HG02759 (cell line): ENCODE measurements at regions not wholly inside any gene's neighbourhood (a gene's known extent, or its start where the extent isn't known, plus 50 kb on each side); places are given as distances from the start of the nearest gene placed in this dataset.

ENCODE experiments used
- ATAC-seq: cut with Tn5 transposase; IDR thresholded peaks from one replicate; pipeline ENCODE4 v1.9.1; 2021; ENCODE audit warnings: mild to moderate bottlenecking, moderate library complexity; ENCODE audit not compliant: unreplicated experiment

DNA sequence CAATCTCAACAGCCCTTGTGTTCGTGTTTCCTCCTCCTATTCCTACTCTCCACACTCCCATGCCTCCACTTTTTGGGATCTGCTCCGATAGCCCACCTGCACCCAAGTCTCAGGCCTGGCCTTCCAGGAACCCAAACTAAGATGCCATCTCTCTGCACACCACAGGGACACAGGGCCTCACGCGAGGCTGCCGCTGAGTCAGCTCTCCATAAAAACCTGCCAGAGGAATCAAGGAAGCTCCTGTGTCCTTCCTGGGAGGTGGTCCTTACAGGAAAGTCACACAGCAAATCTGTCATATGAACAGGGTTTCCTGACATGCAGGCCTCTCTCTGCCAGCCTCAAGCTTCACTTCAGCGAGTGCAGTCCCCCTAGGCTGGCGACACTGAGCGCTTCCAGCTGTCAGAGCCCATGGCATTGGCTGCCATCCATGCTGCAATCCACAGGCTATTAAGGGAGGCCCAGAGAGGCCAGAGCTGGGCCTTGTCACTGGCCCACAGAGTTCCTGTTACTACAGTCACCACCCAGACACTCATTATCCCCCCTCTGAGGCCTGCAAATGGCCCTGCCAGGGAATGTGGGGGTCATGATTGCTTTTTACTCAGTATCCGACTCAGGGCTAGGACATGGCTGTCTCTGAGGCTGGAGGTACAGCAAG lies 151.4 kb downstream of the OAT start:
- no peak for ATAC-seq

DNA sequence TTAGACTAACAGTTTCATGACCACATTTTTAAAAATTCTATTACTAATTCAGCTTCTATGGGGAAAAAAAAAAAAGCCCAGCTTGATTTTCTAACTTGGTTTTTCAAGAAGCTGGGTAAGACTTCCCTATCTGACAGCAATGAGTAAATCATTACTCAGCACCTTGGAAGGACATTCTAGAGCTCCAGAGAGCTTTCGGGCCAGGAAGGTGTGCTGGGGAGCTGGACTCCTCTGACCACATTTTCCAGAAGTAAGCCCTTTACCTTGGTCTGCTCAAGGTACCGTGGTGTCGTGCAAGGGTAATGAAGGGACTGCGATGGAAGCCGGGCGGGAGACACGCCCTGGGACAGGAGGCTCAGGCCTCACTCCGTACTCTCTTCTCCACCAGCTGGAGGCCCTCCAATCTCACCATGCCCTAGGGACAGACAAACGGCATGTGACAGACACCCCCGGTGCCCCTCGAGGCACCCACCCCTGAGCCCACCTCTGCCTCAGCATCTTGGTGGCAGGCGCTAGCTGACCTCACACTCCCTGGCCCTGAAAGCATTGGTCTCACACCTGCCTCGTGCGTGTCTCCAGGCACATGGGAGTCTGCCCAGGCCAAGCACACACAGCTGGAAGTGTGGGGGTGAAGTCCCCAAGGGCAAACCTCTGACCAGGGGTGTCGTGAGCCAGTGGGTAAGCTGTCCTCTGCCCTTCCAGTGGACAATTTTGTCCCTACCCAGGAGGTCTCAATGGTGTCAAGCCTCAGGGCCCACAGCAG lies 152.1 kb downstream of the OAT start:
- no peak for ATAC-seq

DNA sequence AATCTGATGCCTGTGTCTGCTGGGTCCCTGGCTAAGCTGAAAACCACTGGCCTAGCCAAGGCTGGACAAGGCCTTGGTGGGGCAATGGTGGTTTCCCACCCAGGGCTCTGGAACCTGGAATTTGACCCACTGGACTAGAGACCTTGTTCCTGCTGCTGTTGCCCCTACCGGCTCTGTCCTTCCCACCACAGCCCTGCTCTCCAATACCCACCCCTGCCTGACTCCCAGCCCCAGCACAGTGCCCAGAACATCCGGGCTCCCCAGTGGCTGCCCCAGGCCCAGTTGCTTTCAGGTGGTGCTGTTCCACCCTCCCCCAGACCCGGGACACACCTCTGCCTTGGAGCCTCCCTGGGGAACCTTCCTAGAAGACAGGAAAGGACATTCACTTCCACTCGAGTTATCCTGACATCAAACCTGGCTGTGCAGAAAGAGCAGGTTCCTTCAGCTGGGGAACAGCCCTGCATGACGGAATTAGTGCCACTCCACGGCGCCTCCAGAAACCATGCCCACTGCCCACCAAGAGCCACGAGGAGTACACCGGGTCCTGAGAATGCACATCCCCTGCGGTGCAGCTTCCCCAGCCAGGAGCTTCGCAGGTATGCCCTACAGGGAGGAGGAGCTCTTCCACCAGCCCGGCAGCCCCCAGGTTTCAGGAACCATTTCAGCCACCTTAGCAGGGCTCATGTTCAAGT lies 152.8 kb downstream of the OAT start:
- no peak for ATAC-seq

DNA sequence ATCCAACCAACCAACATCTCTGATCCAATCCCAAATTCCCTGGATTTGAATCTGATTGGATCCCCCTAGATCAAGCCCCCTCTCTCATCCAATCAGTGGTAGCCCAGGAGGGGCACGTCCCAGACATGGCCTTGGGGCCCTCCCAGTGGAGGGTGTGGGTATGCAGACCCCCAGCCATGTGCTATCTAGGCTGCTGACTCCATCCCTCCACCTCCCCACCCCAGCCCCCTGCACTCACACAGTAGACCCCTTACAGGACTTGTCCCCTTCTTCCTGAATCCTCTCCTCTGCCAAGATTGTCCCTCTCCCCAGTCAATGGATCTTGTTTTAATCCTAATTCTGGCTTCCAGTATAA lies 153.4 kb downstream of the OAT start:
- ATAC-seq, result no peak

DNA sequence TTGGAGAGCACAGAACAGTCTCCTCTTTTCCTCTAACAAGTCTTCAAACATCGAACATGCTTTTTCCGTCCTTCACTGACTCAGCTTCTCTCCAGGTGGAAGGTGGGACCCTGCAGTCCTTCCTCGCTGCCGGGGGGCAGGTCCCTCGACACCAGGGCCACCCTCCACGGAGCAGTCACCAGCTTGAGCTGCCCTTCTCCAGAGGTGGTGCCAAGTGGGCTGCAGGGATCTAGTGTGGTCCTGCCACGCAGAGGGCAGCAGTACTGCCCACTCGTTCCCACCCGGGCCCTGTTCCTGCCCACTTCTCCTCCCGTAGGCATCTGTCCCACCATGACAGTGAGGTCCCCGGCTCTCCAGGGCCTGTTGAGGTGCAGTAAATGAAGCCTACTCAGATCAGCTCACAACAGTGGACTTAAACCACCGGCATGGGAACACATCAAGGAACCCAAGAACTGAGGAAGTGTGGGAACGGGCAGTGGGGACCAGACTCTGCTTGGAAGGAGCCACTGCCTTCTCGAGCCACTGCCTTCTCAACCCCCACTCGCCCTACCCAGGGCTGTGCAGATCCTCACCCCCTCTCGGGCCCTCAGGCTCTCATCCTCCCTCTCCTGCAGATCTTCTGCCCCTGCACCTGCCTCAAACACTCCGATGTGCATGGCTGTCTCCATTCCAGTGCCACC lies 153.9 kb downstream of the OAT start:
- no peak for ATAC-seq

DNA sequence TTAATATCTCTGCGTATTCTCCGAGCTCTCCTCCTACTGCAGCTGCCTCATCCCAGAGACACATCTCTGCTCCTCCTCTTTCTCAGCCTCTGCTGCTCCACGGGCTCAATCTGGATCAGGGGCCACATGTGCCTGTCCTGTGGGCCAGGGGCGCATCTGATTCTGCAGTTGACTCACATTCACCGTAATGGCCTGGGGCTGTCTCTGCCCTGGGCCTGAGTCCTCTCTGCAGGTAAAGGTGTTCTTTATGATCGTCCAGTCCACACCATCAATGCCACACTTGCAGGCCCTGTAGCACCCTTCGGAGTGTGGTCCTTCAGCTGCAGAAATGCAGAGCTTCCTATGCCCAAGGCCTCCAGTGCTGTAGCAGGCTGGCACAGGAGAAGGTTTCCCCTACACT lies 154.5 kb downstream of the OAT start:
- no peak for ATAC-seq

DNA sequence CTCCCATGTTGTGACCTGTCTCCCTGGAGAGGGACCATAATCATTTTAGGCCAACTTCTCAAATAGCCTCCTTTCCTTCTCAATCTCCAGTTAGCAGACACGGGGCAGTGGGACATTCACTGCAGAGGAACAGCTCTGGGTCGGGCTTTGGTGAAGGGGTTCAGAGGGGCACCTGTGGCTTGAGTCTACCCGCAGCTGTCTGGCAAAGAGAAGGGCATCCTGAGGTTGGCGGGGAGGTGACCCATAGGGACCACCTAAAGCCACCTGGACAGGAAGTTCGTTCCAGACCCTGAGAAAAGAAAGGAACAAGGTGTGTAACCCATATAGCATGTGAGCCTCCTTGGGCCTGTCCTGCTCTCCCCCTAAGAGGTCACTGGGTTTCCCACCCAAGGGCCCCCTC lies 155.0 kb downstream of the OAT start:
- ATAC-seq, result no peak

DNA sequence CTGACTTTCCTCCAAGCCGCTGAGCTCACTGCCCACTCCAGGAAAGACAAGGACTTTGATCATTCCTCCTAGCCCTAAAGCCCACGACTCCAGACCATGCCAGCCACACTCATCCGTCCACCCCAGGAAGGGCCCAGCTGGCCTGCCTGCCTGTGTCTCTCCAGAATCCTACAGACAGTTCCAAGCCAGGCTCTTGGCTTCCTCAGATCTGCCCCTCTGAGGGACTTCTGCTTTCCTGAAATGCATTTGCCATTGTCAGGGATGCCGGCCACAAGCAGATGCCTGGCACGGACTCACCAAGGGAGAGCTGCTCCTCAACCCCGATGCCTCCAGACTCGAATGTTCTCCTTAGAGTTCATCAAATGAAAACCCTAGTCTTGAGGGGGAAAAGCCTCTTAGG lies 155.8 kb downstream of the OAT start:
- no peak for ATAC-seq

DNA sequence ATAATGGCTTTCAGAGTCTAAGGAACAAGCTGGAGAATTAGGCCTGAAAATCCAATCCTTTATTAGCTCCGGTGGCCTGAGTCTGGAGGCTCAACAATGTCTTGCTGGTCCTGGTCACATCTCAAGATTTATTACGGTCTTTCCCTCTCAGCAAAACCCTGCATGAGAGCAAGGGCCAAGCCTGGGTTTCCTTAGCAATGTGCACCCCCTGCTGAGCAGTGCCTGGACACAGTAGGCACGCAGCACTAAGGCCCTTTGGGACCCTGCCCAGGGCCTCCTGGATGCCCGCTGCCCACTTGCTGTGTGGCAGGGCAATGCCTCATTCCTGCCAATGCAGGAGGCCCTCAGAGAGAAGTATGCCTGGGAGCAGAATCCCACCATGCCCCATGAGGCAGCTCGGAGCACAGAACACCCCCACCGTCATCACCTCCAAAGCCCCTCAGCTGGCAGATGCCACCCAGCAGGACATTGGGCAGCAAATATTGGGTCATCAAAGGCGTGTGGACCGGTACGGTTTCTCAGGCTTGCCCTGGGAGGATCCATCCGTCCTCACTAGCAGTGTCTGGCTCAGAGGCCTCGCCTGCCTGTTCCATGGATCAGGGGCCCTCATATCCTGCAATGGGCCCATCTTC lies 156.4 kb downstream of the OAT start:
- no peak for ATAC-seq

DNA sequence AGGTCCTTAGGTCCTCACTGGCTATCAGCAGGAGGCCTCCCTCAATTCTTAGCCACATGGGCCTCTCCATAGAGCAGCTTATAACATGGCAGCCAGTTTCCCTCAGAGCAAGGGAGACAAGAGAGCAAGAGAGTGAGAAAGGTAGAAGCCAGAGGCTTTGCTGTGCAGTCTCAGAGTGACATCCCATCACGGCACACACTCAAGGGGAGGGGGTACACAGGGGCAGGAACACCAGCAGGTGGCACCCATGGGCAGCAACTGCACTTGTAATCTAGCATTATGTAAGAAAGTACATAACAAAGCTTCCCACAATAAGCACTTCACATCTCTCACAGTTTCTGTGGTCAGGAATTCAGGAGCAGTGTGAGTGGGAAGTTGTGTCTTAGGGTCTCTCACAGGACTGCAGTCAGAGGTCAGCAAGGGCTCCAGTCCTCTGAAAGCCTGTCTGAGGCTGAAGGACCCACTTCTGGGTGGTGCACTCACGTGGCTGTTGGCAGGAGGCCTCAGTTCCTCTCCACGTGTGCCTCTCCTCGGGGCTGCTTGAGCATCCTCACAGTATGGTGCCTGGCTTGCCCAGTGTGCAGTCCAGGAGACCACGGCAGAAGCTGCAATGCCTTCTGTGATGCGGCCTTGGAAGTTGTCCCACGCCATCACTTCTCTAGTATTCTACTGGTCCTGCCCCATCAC lies 159.4 kb downstream of the OAT start:
- no peak for ATAC-seq

DNA sequence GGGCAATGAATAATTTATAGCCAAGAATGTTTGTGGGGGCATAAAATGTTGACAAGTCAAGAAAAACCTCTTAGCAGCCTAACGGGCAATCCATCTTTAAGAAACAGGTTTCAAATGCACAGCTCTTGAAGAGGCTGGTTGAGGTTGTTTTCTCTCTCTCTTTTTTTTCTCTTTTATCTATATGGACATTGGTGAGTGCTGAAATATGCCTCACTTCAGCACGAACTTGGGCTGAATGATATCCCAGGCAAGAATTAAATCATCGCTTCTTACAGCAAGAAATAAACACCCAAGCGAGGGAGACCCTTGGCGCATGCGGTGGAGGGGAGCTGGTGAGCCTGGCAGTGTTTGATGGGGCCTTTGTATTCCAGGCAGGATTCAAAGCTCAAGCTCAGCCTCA lies 160.9 kb downstream of the OAT start:
- no peak for ATAC-seq

DNA sequence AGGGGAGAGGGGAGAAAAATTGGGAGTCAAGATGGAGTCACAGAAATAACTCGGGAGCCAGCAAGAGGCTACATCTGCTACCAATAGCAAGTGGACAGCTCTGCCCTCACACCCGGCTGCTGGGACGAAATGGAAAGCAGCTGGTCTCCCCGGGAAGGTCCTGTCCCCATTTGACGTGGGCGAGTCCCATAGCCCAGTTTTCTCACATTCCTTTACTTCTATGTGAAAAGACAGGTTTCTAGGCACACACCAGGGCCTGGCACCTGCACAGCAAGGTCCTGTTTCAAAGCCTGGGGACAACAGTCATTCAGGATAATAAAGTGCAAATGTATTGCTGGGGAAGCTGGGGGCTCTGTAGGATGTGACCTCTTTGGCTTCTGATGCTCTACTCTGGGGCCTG lies 162.6 kb downstream of the OAT start:
- ATAC-seq, result no peak

DNA sequence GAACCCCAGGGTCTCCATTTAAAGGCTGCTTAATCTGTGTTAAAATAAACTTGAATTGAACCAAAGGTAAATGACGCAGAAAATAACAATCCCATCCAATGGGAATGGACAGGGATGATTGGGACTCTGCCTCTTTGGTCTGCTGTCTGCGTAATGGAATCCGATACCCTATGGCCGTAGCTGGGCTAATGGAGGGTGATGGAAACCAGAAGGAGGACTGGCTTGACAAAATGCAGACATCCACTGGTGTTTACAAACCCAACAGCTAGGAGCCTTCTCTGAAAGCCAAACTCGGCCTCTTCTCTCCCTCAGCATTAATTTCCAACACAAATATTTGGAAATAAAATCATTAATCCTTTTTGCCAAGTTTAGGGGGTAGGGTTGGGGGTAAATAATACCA lies 162.2 kb upstream of the CHST15 start:
- no peak for ATAC-seq

DNA sequence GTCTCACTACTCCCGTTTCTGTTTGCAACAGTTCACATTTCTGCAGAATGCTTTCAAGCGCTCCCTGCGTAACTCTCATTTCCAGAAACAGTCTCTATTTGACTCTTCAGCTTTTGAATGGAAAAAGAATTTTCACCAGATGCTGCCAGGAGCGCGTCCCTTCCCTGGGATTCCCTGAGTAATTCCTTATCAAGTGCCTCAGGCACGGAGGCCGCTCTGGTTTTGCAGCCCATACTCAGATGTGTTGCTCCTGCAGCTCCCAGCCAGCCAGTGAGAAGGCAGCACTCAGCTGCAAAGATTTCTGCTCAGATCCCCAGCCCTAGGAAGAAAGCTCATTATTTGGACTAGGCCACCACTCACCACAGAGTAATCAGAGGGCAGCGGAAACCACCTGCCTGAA lies 161.1 kb upstream of the CHST15 start:
- ATAC-seq, result no peak

DNA sequence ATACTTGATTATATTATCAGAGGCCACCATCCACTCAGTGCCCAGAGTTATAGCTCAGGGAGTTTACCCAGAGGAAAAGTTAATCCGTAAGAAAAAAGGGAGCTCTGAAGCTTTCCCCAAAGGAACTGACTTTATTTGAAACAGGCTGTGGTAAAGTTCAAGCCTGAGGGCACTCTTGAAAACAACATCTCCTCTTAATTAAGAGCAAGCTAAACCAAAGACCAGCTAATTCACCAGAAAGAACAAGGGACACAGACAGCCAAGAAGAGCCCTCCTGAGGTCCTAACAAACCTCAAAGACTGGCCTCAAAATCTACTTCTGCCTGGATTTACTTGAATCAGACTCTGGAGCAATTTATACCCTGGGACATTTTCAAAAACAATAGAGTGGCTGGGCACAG lies 159.6 kb upstream of the CHST15 start:
- ATAC-seq, result no peak

DNA sequence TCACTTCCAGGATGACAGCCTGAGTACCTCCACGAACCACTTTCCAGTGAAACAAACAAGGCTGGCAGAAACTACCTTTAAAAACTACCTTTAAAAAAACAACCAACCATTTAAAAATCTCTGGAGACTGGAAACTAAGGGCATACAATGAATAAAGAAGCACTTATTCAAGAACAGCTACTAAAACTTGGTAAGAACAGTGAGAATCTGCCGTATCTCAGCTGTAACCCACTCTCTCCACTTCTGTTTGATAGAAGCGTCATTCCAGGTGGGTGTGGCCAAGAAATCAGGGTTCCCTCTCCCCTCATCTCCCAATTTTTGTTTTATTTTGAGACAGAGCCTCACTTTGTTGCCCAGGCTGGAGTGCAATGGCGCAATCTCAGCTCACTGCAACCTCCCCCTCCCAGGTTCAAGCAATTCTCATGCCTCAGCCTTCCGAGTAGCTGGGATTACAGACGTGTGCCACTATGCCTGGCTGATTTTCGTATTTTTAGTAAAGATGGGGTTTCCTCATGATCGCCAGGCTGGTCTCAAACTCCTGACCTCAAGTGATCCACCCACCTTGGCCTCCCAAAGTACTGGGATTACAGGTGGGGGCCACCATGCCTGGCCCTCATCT lies 158.8 kb upstream of the CHST15 start:
- ATAC-seq, result no peak

DNA sequence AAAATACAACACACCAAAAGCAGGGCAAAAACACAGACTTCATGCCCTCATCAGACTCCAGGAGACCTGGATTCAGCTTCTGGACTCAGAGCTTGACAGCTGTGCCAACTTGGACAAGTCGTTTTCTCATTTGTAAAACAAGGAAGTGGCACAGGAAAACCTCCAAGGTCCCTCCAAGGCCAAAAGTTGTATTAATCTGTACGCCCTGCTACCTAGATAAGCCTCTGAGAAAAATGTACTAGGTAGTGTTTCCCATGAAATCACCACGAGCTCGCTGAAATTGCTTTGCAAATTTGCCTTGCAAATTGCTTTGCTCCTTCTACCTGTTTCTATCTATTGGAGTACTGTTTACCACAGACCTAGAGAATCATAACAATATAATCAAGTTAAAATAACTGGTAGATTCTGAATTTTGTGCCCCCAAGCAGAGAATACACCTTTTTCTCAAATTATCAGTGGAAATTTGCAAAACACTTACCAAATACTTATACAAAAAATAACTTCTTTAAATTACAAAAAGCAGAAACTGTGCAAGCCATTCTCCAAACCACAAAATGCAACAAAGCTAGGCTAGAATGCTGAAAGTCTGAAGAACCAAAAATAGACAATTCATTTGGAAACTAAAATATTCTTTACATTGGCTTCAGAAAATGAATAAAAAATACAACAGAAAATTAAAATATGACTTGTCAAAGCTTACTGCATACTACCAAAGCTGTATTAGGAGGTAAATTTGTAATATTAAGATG lies 158.1 kb upstream of the CHST15 start:
- no peak for ATAC-seq

DNA sequence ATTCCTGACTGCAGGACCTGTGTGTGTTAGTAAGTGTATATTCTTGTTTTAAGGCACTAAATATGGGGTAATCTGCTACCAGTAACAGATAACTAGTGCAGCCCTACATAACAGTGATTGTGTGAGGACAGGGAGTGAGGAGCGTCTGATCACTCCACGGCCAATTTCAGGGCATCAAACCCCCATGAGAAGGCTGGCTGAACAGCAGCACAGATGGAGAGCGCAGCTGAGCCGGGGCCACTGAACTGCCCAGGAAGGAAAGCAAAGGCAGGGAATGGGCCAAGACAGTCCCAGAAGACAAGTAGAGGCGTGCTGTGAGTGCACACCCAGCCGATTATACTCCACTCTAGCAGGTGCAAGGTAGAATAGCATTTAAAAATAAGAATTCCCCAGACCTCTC lies 157.1 kb upstream of the CHST15 start:
- no peak for ATAC-seq

DNA sequence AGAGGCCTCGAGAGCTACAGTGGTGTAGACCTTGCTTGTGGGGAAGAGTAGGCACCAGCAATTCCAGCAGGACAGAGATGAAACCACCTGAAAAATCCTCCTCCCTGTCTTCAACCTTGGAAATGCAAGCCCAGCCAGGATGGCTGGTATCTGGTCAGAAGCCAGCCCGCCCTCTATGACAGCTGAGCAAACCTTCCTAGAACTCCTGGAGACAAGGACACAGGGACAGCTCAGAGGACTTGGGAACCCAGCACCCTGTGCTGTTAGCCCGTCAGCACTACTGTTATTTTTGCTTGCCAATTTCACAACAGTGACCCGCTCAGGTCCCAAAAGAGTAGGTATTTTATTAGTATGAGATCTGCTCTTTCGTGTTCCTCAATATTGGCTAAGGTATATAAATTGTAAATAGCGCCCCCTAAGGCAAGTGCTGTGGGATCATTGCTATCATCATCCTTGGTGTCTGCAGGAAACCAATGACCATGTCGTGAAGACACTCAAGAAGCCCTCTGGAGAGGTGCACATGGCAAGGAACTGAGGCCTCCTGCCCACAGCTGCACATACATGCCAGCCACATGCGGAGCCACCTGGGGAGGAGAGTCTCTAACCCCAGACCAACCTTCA lies 156.5 kb upstream of the CHST15 start:
- no peak for ATAC-seq
